HG03460 (cell line): ENCODE measurements at regions not wholly inside any gene's neighbourhood (a gene's known extent, or its start where the extent isn't known, plus 50 kb on each side); places are given as distances from the start of the nearest gene placed in this dataset.

Experiments
- ATAC-seq: cut with Tn5 transposase; IDR thresholded peaks from one replicate; pipeline ENCODE4 v1.9.1; 2021; ENCODE audit not compliant: unreplicated experiment

DNA sequence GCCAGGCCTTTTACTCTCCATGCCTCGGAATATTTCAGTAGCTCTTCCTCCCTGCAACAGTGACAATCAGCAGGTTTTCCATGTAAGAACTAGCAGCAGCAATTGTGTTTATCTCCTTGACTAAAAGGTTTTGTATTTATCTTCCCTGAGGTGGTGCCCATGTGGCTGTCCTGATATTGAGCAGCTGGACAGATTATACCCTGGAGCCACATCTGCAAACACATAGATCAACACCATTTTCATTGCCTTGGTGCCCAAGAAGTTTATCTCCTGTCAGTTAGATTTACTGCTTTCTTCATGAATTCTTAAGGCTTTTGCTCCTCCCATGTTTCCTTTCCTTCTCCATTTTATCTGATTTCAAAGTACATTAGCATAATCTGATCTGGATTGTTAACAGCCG is 378.4 kb downstream of the SPATA31D1 start:
- ATAC-seq: no peak

GRCh38 chr9:82367929-82368328 is 379.4 kb downstream of the SPATA31D1 start:
- ATAC-seq: no peak

GRCh38 chr9:82369251-82369945 is 380.8 kb downstream of the SPATA31D1 start:
- ATAC-seq: no peak

- no peak for ATAC-seq
These were observed 386.5 kb downstream of the SPATA31D1 start for GRCh38 chr9:82375041-82375440.

GRCh38 chr9:82376677-82377232 is 388.2 kb downstream of the SPATA31D1 start:
- ATAC-seq: no peak

- no peak for ATAC-seq
These were observed 394.5 kb downstream of the SPATA31D1 start for GRCh38 chr9:82382887-82383616.

DNA sequence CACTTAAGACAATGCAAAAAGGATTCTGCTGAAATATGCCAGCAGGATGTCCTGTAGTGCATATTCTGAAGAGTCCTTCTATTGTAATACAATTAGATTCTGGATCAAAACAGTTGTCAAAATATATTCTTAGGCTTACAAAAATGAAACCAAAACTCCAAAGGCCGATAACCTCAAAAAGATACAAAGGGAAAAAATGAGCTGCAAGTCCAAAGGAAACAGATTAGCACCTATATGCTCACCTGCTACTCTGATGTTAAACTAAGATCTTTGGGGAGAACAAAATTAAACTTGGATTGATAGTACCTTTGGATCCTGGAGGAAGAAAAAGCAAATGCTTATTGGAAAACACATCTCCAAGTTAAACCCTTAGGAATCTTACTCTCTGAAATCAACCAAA is 397.1 kb downstream of the SPATA31D1 start:
- ATAC-seq: no peak

DNA sequence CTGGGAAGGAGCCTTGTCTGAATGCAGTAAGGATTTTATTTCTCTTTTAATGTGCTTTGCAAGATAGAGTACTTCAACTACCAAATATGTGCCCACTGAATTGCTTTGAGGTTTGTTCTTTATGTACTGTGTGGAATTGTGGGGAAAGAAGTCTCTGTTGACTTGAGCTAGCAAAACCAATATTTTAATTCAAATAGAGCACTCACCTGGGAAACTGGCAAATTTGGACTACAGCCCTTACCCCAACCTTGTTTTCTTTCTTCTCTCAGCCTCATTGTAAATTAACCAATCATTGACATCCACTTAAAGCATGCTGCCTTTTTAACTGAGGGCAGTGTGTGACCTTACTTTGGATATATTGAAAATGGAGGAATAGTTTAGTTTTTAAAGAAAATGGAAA is 409.0 kb downstream of the SPATA31D1 start:
- ATAC-seq: no peak

DNA sequence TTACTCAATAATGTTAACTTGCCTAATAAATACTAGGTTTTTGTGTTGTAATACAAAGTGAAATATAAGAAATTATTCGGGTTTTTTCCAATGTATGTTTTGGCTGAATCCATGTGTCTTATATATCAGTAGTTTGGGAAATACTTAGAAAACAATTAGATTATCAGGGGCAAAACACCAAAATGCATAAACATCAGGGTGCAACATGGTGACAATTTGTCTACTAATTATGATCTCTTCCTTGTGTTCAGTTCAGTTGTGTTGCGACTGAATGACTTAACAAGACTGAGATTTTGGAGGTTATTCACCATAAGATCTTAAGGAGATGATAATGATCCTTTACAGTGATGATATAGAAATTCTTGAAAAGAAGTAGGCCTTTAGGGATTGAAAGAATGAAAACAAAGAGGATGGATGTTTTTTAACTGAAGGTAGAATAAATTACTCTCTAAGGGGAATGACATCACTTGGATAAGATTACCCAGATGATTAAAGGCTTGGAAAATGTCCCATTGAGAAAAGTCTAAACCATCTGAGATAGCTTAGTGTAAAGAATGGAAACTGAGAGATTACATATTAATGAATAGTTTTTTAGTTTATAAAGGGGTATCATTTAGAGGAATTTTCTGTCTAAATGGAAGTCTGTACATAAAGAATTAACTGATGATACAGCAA is 415.8 kb downstream of the SPATA31D1 start:
- ATAC-seq: no peak

DNA sequence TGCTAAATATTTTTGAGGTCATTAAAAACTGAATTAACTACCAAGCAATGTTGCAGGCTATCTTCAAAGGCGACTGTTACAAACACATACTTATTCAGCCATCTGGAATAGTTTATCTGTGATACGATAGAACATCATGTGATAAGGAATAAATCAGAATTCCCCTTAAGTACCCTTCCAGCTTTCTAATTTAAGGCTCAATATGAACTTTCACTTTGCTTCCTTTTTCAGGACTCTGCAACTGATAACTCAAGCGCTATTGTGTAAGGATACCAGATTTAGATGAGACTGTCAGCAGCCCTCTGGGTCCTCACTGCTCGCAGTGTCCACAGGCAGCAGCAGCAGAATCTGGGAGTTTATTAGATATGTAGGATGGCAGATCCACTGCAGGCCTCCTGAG is 416.3 kb downstream of the SPATA31D1 start:
- no peak for ATAC-seq

GRCh38 chr9:82406456-82407085 is 418.0 kb downstream of the SPATA31D1 start:
- ATAC-seq: no peak

GRCh38 chr9:82410306-82410705 is 421.7 kb downstream of the SPATA31D1 start:
- ATAC-seq: peak; percentile 97

DNA sequence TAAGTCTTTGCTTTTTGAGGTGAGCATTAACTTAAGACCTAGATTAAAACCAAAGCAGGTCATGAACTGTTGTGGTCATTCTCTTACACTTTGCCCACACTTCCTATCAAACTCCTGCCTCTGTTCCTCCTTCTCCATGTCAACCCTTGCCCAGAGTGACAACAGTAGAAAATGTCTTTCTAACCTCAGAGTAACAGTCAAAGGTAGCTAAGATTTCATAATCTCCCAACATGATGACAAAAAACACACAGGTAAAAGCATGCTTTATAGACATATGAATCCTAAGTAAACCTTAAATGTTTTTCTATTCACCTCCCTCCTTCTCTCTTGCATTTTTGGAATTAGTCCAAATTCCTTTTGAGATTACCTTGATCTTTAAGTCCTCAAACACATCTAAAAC is 422.3 kb downstream of the SPATA31D1 start:
- ATAC-seq: no peak

DNA sequence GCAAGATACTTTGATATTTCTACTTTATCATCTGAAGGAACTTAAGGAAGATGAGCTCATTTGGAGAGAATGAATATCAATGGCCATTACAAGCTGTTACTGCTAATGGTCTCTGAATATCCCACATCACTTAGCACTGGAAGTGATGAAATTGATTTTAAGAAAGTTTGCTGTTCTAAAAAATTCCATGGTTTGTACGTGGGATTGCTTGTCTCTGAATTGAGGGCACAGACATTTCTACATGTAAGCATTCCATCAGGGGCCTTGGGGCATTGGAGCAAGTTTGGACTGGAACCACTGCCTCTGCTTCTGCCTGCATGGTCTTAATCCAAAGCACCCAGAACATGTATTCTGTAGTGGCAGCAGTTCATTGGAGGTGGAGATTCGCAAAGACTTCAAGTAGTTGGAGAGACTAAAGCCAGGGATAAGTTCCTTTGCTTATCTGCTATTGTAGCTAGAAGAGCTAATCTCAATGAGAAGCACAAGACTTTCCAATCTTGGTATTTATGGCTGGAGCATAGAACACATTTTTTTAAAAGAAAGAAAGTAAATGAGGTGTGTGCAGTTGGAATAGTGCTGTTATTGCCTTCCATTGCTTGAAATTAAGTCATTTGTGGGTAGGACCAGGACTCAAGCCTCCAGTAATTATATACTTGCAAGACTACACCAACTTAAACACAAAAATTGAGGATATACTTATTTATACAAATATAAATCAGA is 424.2 kb downstream of the SPATA31D1 start:
- no peak for ATAC-seq

DNA sequence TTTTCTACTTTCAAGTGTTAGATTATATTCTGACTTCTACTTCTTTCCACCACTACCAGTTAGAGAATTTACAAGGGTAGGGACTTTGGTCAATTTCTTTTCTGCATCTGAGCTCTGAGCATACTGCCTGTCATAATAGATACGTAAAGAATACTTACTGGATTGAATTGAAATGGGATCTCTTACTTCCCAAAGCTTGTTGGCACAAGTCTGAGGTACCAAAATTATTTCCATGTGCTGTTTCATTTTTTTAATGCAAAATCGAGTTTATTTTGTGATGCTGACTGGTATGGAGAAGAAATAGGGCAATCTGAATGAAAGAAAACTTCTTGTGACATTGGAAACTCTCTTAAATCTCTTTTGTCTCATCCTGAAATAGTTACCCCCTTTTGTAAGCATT is 428.9 kb downstream of the SPATA31D1 start:
- ATAC-seq: no peak

- no peak for ATAC-seq
These were observed 429.8 kb downstream of the SPATA31D1 start for GRCh38 chr9:82418334-82418733.

GRCh38 chr9:82419696-82420486 is 431.3 kb downstream of the SPATA31D1 start:
- no peak for ATAC-seq

DNA sequence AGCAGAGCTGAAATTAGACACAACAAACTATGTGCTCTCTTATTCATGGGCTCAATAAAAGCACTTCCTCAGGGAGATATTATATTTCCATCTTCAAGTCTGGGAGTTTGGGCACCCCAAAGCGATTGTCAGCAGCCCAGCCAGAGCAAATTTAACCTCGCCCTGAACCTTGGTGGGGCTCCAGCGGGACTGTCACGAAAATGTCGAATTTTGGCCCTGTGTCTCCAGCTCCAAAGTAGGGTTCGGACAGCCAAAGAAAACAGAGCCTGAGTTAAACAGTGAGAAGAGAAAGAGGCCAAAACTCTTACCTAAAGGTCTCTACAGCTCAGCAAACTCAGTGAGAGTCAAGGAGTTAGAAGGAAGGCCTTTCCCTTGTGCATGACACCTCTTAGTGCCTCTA is 432.9 kb downstream of the SPATA31D1 start:
- ATAC-seq: no peak

GRCh38 chr9:82423700-82424099 is 435.1 kb downstream of the SPATA31D1 start:
- no peak for ATAC-seq

- ATAC-seq: no peak
These were observed 436.1 kb downstream of the SPATA31D1 start for GRCh38 chr9:82424599-82425120.
